Endodermal cell (in vitro differentiated cells): ENCODE measurements at regions not wholly inside any gene's neighbourhood (a gene's known extent, or its start where the extent isn't known, plus 50 kb on each side); places are given as distances from the start of the nearest gene placed in this dataset.

ENCODE experiments used
- DNase-seq: peaks from one replicate; pipeline ENCODE4 v3.0.0-alpha.2; 2017
- H3K27ac ChIP-seq: 2 replicates; pipeline ENCODE4 v1.5.1; 2013; ENCODE audit warnings: mild to moderate bottlenecking, low read depth, low read length, moderate library complexity
- H3K27me3 ChIP-seq: 2 replicates; pipeline ENCODE4 v1.6.1; 2013; ENCODE audit warnings: mild to moderate bottlenecking, low read length, moderate library complexity; ENCODE audit not compliant: insufficient read depth, control insufficient read depth, poor library complexity, severe bottlenecking
- H3K36me3 ChIP-seq: 2 replicates; pipeline ENCODE4 v1.7.0; 2013; ENCODE audit warnings: mild to moderate bottlenecking, low read length, moderate library complexity; ENCODE audit not compliant: control insufficient read depth, insufficient read depth
- H3K4me1 ChIP-seq: one replicate; pipeline ENCODE4 v1.7.0; 2013; ENCODE audit warnings: low read length; ENCODE audit not compliant: control insufficient read depth, insufficient read depth
- H3K4me3 ChIP-seq: 2 replicates; pipeline ENCODE4 v1.5.1; 2013; ENCODE audit warnings: mild to moderate bottlenecking, low read length, moderate library complexity
- H3K9ac ChIP-seq: 2 replicates; pipeline ENCODE4 v1.6.1; 2013; ENCODE audit warnings: mild to moderate bottlenecking, low read length, moderate library complexity; ENCODE audit not compliant: poor library complexity, severe bottlenecking; ENCODE audit errors: extremely low read depth
- H3K9me3 ChIP-seq: 2 replicates; pipeline ENCODE4 v1.6.1; 2013; ENCODE audit warnings: mild to moderate bottlenecking, low read length, moderate library complexity; ENCODE audit not compliant: control insufficient read depth
- H3K27ac Mint-ChIP-seq: 2 replicates; pipeline ENCODE4 v1.8.0; 2020; ENCODE audit warnings: mixed read lengths
- H3K27me3 Mint-ChIP-seq: 2 replicates; pipeline ENCODE4 v1.8.0; 2021; ENCODE audit warnings: mild to moderate bottlenecking, mixed read lengths; ENCODE audit not compliant: insufficient read depth
- H3K36me3 Mint-ChIP-seq: 2 replicates; pipeline ENCODE4 v1.8.0; 2020; ENCODE audit warnings: low read depth, mixed read lengths
- H3K4me1 Mint-ChIP-seq: 2 replicates; pipeline ENCODE4 v1.8.0; 2020; ENCODE audit warnings: mixed read lengths
- H3K4me3 Mint-ChIP-seq: 2 replicates; pipeline ENCODE4 v1.8.0; 2020; ENCODE audit warnings: mild to moderate bottlenecking, moderate library complexity, mixed read lengths
- H3K9me3 Mint-ChIP-seq: 2 replicates; pipeline ENCODE4 v1.8.0; 2020; ENCODE audit warnings: mild to moderate bottlenecking, mixed read lengths
- CTCF ChIP-seq: fragments of 200-600 bp; sonication (generic); conservative IDR thresholded peaks from 2 replicates; pipeline ENCODE4 v1.5.0; 2021; ENCODE audit warnings: antibody characterized with exemption, mild to moderate bottlenecking
- WGBS, 2 experiments: methylation state at CpG; one replicate each; pipeline versions ENCODE4 v1.1.5 to v1.1.7; 2013; ENCODE audit warnings: missing lambda C conversion rate in 2 of 2, mixed read lengths in 1 of 2; ENCODE audit not compliant: insufficient coverage in 1 of 2, insufficient read length in 1 of 2; 5-methylcytosine and 5-hydroxymethylcytosine counted together

- WGBS, 2 experiments, result 94 to 96% methylated on average over 7 to 12 of the region's 12 CpGs
- Mint-ChIP-seq H3K27me3 (no peaks in the 10 kb centered on the region), H3K4me1 (no peaks in the 10 kb centered on the region), H3K36me3 (peaks cover 16% of the 10 kb centered on the region), H3K9me3 (peaks cover 5% of the 10 kb centered on the region), H3K27ac (no peak overlapping the region), H3K4me3 (no peak overlapping the region)
- TF ChIP-seq CTCF, result no peak
- Histone ChIP-seq H3K9ac (no peak overlapping the region), H3K36me3 (no peaks in the 10 kb centered on the region), H3K9me3 (no peaks in the 10 kb centered on the region), H3K4me3 (no peak overlapping the region), H3K27me3 (no peaks in the 10 kb centered on the region), H3K27ac (no peak overlapping the region), H3K4me1 (no peaks in the 10 kb centered on the region)
- no peak for DNase-seq
These were observed 190.8 kb downstream of the AACS start for GRCh38 chr12:125255935-125256633.

DNA sequence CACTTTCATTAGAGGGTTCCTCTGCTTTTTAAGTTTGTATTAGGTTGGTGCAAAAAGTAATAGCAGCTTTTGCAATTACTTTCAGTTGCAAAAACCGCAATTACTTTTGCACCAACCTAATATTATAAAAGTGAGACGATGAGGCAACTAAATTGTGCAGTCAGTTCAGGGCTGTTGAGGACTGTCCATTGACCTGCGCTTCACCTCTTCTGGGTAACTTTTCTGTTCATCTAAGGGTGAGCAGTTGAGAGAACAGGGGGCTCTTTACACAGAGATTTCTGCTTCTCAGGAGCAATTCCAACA, 191.3 kb downstream of the AACS start:
- H3K9me3 ChIP-seq, result no peaks in the 10 kb centered on the region
- Mint-ChIP-seq H3K4me1 (no peaks in the 10 kb centered on the region), H3K36me3 (peaks cover 16% of the 10 kb centered on the region), H3K27ac (no peak overlapping the region), H3K4me3 (no peak overlapping the region), H3K27me3 (no peaks in the 10 kb centered on the region), H3K9me3 (peaks cover 5% of the 10 kb centered on the region)
- H3K4me1 ChIP-seq, result no peaks in the 10 kb centered on the region
- H3K27ac ChIP-seq, result no peak overlapping the region
- no peaks in the 10 kb centered on the region for H3K27me3 ChIP-seq
- H3K9ac ChIP-seq, result no peak overlapping the region
- no peak for TF ChIP-seq CTCF
- no peak overlapping the region for H3K4me3 ChIP-seq
- 90 to 100% methylated on average over 3 of the region's 3 CpGs for WGBS, 2 experiments
- no peak for DNase-seq
- H3K36me3 ChIP-seq, result no peaks in the 10 kb centered on the region

DNA sequence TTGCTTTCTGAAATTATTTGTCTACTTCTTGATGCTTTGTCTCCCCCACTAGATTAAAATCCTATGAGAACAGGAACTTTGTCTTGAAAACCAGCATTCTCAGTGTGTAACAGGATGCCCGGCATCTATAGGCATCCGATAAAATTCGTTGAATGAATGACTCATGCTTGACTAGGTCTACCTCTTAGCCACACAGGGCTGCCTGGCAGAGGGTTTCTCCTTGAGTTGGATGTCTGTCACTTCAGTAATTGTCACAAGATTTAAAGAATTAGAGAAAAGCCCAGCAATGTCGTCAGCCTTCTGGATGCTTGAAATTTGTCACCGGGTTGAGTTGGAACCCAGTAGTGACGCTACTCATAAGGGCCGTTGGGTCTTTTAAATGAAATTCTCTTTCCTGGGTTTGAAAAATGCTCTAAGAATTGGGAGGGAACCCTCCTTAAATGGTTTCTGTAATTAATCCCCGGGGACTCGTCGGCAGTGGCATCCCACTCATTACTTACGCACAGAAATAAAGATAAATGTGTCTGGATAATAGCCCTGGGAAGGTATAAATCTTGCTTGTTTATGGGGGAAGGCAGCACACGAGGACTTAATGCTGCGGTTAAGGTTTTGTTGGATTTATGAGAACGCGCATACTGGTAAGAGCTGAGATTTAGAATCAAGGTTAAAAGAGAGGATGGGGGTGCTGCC, 194.1 kb downstream of the AACS start:
- no peak for DNase-seq
- Mint-ChIP-seq H3K4me3 (no peak overlapping the region), H3K4me1 (peaks cover 4% of the 10 kb centered on the region), H3K27ac (no peak overlapping the region), H3K9me3 (peaks cover 11% of the 10 kb centered on the region), H3K36me3 (peaks cover 26% of the 10 kb centered on the region), H3K27me3 (no peaks in the 10 kb centered on the region)
- no peak for TF ChIP-seq CTCF
- WGBS, 2 experiments, result 91 to 95% methylated on average over 15 of the region's 15 CpGs
- Histone ChIP-seq H3K36me3 (peaks cover 4% of the 10 kb centered on the region), H3K4me3 (no peak overlapping the region), H3K27ac (no peak overlapping the region), H3K9ac (no peak overlapping the region), H3K27me3 (no peaks in the 10 kb centered on the region), H3K4me1 (no peaks in the 10 kb centered on the region), H3K9me3 (peaks cover 9% of the 10 kb centered on the region)
